ENCODE measurements at regions not wholly inside any gene's neighbourhood (a gene's known extent, or its start where the extent isn't known, plus 50 kb on each side); places are given as distances from the start of the nearest gene placed in this dataset.

DNA sequence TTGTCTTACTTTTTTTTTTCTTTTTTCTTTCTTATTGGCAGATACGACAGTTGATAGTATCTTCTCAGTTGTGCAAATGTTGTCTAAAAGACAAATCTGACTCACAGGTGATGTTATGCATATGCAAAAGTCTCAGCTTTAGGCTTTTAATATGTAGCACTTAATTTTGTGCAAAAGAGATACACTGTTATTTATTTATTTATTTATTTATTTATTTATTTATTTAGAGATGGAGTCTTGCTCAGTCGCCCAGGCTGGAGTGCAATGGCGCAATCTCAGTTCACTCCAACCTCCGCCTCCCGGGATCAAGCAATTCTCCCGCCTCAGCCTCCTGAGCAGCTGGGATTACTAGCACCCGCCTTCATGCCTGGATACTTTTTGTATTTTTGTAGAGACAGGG, 383.9 kb upstream of the PCDH9 start:
- TF ChIP-seq POLR2AphosphoS5 (IDR thresholded peaks at IDR 0.05) (no peak), POLR2A (IDR thresholded peaks at IDR 0.05) (no peak)
- TF ChIP-seq, protein P1, sequence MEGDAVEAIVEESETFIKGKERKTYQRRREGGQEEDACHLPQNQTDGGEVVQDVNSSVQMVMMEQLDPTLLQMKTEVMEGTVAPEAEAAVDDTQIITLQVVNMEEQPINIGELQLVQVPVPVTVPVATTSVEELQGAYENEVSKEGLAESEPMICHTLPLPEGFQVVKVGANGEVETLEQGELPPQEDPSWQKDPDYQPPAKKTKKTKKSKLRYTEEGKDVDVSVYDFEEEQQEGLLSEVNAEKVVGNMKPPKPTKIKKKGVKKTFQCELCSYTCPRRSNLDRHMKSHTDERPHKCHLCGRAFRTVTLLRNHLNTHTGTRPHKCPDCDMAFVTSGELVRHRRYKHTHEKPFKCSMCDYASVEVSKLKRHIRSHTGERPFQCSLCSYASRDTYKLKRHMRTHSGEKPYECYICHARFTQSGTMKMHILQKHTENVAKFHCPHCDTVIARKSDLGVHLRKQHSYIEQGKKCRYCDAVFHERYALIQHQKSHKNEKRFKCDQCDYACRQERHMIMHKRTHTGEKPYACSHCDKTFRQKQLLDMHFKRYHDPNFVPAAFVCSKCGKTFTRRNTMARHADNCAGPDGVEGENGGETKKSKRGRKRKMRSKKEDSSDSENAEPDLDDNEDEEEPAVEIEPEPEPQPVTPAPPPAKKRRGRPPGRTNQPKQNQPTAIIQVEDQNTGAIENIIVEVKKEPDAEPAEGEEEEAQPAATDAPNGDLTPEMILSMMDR (IDR thresholded peaks at IDR 0.05) = no peak

All from sigmoid colon (tissue), 4 donors.